Kidney capillary endothelial cell (primary cell): ENCODE measurements at regions not wholly inside any gene's neighbourhood (a gene's known extent, or its start where the extent isn't known, plus 50 kb on each side); places are given as distances from the start of the nearest gene placed in this dataset.

Experiments used
- DNase-seq: peaks from one replicate; pipeline ENCODE4 v3.0.0-alpha.2; 2018; ENCODE audit warnings: low spot score

DNA sequence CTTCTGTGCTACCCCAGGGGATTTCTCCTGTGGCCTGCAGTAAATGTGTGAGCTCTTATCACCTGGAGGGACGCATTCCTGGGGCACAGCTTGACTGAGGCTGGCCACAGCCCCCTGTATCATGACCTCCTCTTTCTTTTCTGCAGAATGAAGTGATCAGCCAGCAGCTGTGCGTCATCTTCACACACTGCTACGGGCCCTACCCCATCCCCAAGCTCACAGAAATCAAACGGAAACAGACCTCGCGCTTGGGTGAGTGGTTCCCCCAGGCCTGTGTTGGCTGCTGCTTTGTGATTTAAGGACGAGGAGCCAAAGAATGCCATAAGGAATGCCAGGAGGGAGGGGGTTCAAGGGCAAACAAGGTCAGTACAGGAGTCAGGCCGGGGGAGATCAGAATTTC lies 50.5 kb upstream of the PWP1 start:
- DNase-seq, result peak; percentile 25
